GM21528 (cell line): ENCODE measurements at regions not wholly inside any gene's neighbourhood (a gene's known extent, or its start where the extent isn't known, plus 50 kb on each side); places are given as distances from the start of the nearest gene placed in this dataset.
"Not testable (repeated sequence)": the region's sequence is repeated elsewhere in the genome, so short reads cannot be mapped to it uniquely, and the experiment has no call there.

Experiments used
- ATAC-seq: cut with Tn5 transposase; IDR thresholded peaks from one replicate; pipeline ENCODE4 v1.9.1; 2021; ENCODE audit warnings: mild to moderate bottlenecking, moderate library complexity; ENCODE audit not compliant: unreplicated experiment, low FRiP score

DNA sequence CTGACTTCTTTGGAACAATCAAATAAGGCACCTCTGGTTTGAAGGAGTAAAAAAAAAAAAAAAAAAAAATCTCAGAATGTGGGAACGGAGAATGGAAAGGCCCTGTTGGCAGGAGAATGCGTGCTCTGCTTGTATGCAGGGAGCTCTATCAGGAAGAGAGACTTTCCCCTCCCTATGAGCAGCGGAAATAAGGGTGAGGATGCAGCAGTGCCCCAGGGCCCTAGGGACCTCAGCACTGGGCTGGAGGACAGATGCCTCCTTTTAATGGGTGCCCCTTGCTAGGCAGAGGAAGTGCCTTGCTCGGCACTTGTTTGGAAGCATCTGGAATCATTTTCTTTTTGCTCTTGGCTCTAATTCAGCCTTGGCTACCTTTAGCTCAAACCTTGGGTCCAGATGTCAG, 283.4 kb upstream of the NBPF12 start:
- not testable (repeated sequence) for ATAC-seq

DNA sequence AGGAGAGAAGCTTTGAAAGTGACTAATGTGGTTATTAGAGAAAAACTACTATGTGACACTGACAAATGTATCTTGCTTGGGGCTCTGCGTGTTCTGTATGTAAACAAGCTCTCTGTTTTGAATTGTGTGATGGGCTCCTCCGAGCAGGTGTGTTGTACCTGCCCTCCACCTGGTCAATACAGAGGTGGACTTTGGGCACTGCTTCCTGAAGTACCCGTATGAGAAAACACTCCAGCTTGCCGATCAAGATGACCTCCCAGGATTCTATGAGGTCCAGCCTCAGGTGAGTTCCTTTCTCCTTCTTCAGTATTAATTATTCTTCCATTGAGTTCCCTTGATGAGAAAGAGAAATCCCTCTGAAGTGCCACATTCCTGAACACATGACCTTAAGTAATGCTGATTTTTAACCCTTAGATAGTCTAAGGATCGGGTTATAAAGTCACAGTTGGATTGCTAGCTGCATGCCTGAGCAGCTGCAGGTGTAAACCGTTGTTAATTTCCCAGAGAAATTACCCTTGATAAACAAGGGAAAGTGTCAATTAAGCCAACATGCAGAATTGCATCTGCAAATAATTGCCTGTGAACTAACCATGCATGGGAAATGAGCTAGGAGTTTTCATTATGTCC, 292.0 kb upstream of the NBPF12 start:
- not testable (repeated sequence) for ATAC-seq

DNA sequence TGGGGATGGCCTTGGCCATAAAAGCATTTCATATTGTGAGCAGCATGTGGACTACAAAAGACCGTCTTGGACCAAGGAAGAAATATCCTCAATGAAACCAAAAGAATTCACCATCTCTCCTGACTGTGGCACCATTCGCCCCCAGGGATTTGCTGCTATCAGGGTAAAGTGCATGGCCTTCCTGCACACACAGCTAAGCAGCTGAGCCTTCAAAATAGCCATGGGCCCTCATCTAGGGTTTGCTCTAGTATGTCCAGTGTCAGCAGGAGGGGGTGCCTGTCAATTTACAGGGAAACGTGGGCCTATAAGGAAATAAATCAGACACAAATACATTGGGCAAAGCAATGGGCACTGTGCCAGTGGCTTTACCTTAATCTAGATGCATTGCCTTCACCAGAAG, 296.6 kb upstream of the NBPF12 start:
- not testable (repeated sequence) for ATAC-seq

DNA sequence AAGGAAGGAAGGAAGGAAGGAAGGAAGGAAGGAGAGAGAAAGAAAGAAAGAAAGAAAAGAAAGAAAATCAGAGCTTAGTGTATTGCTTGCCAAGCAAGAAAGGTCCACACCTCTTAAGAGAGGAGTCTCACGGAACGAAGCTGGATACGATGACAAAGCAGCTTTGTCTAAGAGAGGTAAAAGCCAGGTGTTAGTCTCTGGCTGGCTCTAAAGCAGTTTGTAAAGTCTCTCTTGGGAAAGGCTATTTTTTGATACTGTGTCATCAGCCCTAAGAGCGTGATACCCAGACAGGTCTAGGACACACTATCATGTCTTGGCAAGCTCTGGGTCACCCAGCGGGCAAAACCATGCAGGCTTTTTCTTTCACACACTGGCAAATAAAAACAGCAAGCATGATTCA, 297.5 kb upstream of the NBPF12 start:
- not testable (repeated sequence) for ATAC-seq

DNA sequence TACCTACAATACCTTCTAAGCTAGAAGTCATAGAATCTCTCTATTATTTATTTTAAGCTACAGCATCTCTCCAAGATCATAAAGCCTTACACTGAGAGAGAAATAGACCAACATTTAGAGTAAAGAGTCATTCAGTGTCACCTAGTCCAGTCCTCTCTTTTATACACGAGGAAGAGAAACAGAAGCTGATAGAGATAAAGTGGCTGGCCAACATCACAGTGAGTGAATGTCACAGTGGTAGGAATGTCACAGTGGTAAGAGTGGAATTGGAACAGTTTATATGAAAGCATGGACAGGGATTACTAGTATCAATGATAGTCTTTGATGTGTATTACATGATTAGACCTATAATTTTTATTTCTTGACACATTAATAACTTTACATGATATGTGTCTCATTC, 307.8 kb upstream of the NBPF12 start:
- ATAC-seq = not testable (repeated sequence)

DNA sequence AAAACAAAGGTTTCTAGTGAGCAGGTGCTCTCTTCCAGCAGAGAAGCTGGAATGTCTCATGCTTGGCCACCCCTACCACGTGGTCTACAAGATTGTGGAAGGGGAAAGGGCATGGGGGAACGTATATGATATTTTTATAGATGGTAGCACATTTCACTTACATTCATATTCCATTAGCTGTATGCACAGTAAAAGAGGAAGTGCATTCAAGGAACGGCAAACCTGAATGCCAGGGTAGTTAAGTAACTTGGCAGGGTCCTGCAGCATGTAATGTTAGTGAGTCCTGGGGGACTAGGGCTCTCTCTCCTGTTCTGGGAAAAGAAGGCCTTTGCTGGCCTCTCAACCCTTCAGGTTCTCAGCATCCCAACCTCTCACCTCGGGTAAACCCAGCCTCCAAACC, 319.5 kb upstream of the NBPF12 start:
- ATAC-seq = not testable (repeated sequence)

- ATAC-seq = not testable (repeated sequence)
Measured at GRCh38 chr1:146604681-146605080, 333.4 kb upstream of the NBPF12 start.

GRCh38 chr1:146600720-146601307, 337.3 kb upstream of the NBPF12 start:
- ATAC-seq = not testable (repeated sequence)

GRCh38 chr1:146599906-146600305, 338.2 kb upstream of the NBPF12 start:
- ATAC-seq = not testable (repeated sequence)

DNA sequence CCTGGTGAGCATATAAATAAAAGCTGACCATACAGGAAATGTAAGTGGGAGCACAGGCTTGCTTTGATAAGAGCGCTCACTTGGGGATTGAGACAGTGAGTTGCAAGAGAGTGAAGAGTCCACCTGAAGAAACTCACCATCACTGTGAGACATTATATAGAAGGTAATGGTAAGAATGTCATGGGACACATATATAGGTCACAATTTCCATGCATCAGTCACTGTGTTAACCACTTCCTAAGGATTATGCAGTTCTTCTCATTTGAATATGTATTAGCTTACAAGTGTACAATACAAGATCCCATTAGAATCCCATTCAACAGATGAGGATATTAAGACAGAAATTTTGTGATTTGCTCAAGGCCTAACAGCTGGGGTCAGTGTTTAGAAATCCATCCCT, 352.4 kb upstream of the NOTCH2NLA start:
- ATAC-seq = not testable (repeated sequence)

- not testable (repeated sequence) for ATAC-seq
Measured at GRCh38 chr1:146567541-146567940, 338.7 kb upstream of the NOTCH2NLA start.

DNA sequence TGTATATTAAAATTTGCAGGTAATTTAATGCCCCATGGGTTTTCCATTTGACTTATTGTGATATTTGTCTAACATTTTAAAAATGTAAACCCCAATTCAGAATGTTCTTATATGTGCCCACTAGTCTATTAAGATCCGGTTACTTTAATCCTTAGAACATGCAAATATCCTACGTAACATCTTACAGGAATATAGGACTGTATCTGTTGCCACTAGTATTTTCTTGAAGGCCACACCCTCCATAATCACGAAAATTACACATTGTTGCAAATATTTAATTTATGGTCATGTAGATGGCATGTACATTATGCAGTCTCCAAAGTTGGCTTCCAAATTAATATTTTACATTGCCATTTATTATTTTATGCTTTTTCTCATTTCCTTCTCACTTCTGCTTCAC, 329.2 kb upstream of the NOTCH2NLA start:
- ATAC-seq = not testable (repeated sequence)

DNA sequence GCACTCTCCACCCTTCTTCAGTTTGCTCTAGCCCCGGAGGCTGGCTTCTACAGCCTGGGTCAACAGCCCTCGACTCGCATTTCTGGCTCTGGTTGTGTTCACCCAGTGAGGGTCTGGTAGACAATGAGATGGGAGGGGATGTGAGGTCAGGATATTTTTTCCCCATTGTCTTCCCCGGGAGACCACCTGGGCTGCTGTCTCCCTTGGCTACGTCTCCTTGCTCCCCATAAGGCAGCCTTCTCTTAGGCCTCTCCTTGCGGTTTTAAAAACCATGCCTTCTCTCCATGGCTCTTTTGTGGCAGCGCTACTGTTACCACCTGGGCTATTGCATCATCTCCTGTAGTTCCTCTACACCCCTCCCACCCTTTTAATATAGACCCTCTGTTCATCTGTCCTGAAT, 327.6 kb upstream of the NOTCH2NLA start:
- ATAC-seq = not testable (repeated sequence)

DNA sequence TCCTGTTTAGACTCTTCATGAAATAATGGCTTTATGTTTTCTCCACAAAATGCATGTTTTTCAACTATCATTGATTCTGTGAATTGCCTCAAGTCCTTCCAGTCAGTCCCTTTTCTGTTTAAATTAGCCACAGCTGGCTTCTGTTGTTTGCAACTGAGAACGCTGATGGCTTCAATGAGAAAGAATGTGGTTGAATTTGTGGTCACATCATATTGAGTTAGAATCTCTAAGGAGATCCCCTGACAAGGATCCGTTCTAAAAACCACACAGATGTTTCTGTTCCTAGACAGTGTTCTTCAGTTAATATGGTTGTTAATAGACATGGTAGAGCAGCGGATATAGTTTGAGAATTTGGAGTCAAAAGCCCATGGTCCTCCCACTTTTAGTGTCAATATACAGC, 323.6 kb upstream of the NOTCH2NLA start:
- not testable (repeated sequence) for ATAC-seq

DNA sequence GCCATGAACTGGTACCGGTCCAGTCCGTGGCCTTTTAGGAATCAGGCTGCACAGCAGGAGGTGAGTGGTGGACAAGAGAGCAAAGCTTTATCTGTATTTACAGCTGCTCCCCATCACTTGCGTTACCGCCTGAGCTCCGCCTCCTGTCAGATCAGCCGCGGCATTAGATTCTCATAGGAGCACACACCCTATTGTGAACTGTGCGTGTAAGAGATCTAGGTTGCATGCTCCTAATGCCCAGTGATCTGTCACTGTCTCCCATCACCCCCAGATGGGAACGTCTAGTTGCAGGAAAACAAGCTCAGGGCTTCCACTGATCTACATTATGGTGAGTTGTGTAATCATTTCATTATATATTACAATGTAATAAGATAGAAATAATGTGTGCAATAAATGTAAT, 319.9 kb upstream of the NOTCH2NLA start:
- ATAC-seq = not testable (repeated sequence)

- not testable (repeated sequence) for ATAC-seq
Measured at GRCh38 chr1:146546189-146546588, 317.4 kb upstream of the NOTCH2NLA start.

- not testable (repeated sequence) for ATAC-seq
Measured at GRCh38 chr1:146537775-146538373, 309.1 kb upstream of the NOTCH2NLA start.

DNA sequence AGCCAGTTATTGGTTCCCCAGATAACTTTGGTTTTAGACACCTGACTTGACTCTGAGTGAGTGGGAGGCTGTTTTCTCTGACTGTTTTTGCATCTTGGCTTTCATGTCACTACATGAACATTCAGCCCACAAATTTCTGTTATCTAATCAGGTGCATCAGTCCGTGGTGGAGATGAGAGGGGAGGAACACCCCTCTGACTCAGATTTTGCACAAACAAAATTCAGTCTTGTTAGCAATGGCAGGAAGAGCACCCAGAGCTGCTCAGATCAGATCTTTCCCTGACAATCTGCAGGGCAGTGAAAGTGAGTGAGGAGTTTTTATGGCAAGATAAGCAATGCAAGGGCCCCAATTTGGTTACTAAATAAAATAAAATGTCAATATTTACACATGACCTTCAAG, 307.2 kb upstream of the NOTCH2NLA start:
- ATAC-seq = not testable (repeated sequence)

- ATAC-seq = not testable (repeated sequence)
Measured at GRCh38 chr1:146535575-146535974, 306.8 kb upstream of the NOTCH2NLA start.

DNA sequence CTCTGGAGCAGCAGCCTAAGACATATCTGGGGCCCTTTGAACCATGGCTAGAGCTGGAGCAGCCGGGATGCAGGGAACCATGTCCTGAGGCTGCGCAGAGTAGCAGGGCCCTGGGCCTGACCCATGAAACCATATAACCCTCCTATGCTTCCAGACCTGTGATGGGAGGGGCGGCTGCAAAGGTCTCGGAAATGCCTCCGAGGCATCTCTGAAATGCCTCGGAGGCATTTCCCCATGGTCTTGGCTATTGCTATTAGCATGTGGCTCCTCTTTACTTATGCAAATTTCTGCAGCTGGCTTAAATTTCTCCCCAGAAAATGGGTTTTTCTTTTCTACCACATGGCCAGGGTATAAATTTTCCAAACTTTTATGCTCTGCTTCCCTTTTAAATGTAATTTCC, 302.1 kb upstream of the NOTCH2NLA start:
- ATAC-seq = not testable (repeated sequence)

DNA sequence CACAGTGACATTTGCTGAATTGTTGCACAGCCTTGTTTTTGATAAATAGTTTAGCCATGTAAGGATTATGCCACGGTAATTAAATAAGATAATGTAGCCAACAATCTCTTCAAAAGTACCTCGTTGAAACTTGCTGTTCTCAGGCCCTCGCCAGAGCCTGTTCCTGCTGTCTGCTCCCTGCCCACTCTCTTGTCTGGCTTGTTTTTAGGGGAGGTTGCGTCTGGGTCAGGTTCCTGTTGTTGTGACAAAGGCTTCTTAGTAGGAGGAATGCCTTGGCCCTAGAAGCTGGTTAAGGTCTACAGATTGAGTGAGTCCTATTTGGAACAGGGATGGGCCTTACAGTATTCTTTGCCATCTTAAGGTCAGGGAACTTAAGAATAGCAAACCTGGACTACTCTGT, 294.0 kb upstream of the NOTCH2NLA start:
- not testable (repeated sequence) for ATAC-seq

GRCh38 chr1:146522345-146522744, 293.5 kb upstream of the NOTCH2NLA start:
- not testable (repeated sequence) for ATAC-seq
